Mesodermal cell (in vitro differentiated cells): ENCODE measurements at regions not wholly inside any gene's neighbourhood (a gene's known extent, or its start where the extent isn't known, plus 50 kb on each side); places are given as distances from the start of the nearest gene placed in this dataset.

Experiments used
- H3K27ac ChIP-seq: 2 replicates; pipeline ENCODE4 v1.7.0; 2013; ENCODE audit warnings: mild to moderate bottlenecking, low read depth, low read length, moderate library complexity; ENCODE audit not compliant: severe bottlenecking
- H3K36me3 ChIP-seq: 2 replicates; pipeline ENCODE4 v1.7.1; 2013; ENCODE audit warnings: mild to moderate bottlenecking, low read length, moderate library complexity; ENCODE audit not compliant: control insufficient read depth, insufficient read depth
- H3K4me1 ChIP-seq: one replicate; pipeline ENCODE4 v1.7.1; 2013; ENCODE audit warnings: mild to moderate bottlenecking, low read length; ENCODE audit not compliant: insufficient read depth, control insufficient read depth, poor library complexity, severe bottlenecking
- H3K4me3 ChIP-seq: 2 replicates; pipeline ENCODE4 v1.7.0; 2013; ENCODE audit warnings: low read length, control low read depth, mild to moderate bottlenecking; ENCODE audit not compliant: insufficient read depth, poor library complexity, severe bottlenecking; ENCODE audit errors: extremely low read depth
- H3K9me3 ChIP-seq: 2 replicates; pipeline ENCODE4 v1.7.1; 2013; ENCODE audit warnings: mild to moderate bottlenecking, low read length, moderate library complexity; ENCODE audit not compliant: control insufficient read depth
- WGBS, 2 experiments: methylation state at CpG; one replicate each; pipeline ENCODE4 v1.1.5; 2013; ENCODE audit warnings: missing lambda C conversion rate in 2 of 2; ENCODE audit not compliant: insufficient coverage in 2 of 2; 5-methylcytosine and 5-hydroxymethylcytosine counted together

- Histone ChIP-seq H3K4me1 (no peaks in the 10 kb centered on the region), H3K4me3 (no peak overlapping the region), H3K9me3 (no peaks in the 10 kb centered on the region), H3K36me3 (no peaks in the 10 kb centered on the region), H3K27ac (no peak overlapping the region)
- WGBS, 2 experiments: 56 to 75% methylated on average over 1 of the region's 1 CpG
These were observed 469.8 kb upstream of the ACVR2A start for GRCh38 chr2:147375073-147375472.

- Histone ChIP-seq H3K9me3 (no peaks in the 10 kb centered on the region), H3K4me3 (no peak overlapping the region), H3K36me3 (no peaks in the 10 kb centered on the region), H3K27ac (no peak overlapping the region), H3K4me1 (no peaks in the 10 kb centered on the region)
These were observed 470.4 kb upstream of the ACVR2A start for GRCh38 chr2:147374423-147374811.

- Histone ChIP-seq H3K4me1 (no peaks in the 10 kb centered on the region), H3K9me3 (no peaks in the 10 kb centered on the region), H3K4me3 (no peak overlapping the region), H3K36me3 (no peaks in the 10 kb centered on the region), H3K27ac (no peak overlapping the region)
- WGBS, 2 experiments: 94 to 100% methylated on average over 2 of the region's 3 CpGs
These were observed 470.9 kb upstream of the ACVR2A start for GRCh38 chr2:147373800-147374422.

- no peak overlapping the region for H3K4me3 ChIP-seq
- H3K27ac ChIP-seq: no peak overlapping the region
- H3K36me3 ChIP-seq: no peaks in the 10 kb centered on the region
- H3K4me1 ChIP-seq: no peaks in the 10 kb centered on the region
- H3K9me3 ChIP-seq: no peaks in the 10 kb centered on the region
These were observed 476.5 kb upstream of the ACVR2A start for GRCh38 chr2:147368306-147368705.

GRCh38 chr2:147366279-147366678, 478.6 kb upstream of the ACVR2A start:
- H3K4me3 ChIP-seq: no peak overlapping the region
- no peaks in the 10 kb centered on the region for H3K4me1 ChIP-seq
- WGBS, 2 experiments: 85 to 92% methylated on average over 2 to 3 of the region's 6 CpGs
- H3K36me3 ChIP-seq: no peaks in the 10 kb centered on the region
- H3K9me3 ChIP-seq: no peaks in the 10 kb centered on the region
- H3K27ac ChIP-seq: no peak overlapping the region

GRCh38 chr2:147365622-147366021, 479.2 kb upstream of the ACVR2A start:
- Histone ChIP-seq H3K9me3 (no peaks in the 10 kb centered on the region), H3K4me1 (no peaks in the 10 kb centered on the region), H3K27ac (no peak overlapping the region), H3K36me3 (no peaks in the 10 kb centered on the region), H3K4me3 (no peak overlapping the region)
- whole genome bisulfite sequencing, 2 experiments: 67 to 69% methylated on average over 1 to 3 of the region's 4 CpGs

- no peaks in the 10 kb centered on the region for H3K4me1 ChIP-seq
- H3K9me3 ChIP-seq: no peaks in the 10 kb centered on the region
- no peak overlapping the region for H3K27ac ChIP-seq
- WGBS, 2 experiments: 88% methylated on average over 2 of the region's 3 CpGs; no CpG with 5 or more reads in 1 of the 2 experiments
- H3K4me3 ChIP-seq: no peak overlapping the region
- no peaks in the 10 kb centered on the region for H3K36me3 ChIP-seq
These were observed 480.2 kb upstream of the ACVR2A start for GRCh38 chr2:147364597-147364996.

- no peak overlapping the region for H3K27ac ChIP-seq
- no peaks in the 10 kb centered on the region for H3K36me3 ChIP-seq
- H3K4me3 ChIP-seq: no peak overlapping the region
- H3K9me3 ChIP-seq: no peaks in the 10 kb centered on the region
- WGBS, 2 experiments: no CpG with 5 or more reads among the region's 4 CpGs
- no peaks in the 10 kb centered on the region for H3K4me1 ChIP-seq
These were observed 481.6 kb upstream of the ACVR2A start for GRCh38 chr2:147363181-147363580.

GRCh38 chr2:147358375-147358774, 486.5 kb upstream of the ACVR2A start:
- Histone ChIP-seq H3K4me1 (no peaks in the 10 kb centered on the region), H3K36me3 (no peaks in the 10 kb centered on the region), H3K9me3 (no peaks in the 10 kb centered on the region), H3K27ac (no peak overlapping the region), H3K4me3 (no peak overlapping the region)
- whole genome bisulfite sequencing, 2 experiments: 80 to 83% methylated on average over 1 of the region's 1 CpG

GRCh38 chr2:147356157-147356556, 488.7 kb upstream of the ACVR2A start:
- H3K27ac ChIP-seq: no peak overlapping the region
- no peaks in the 10 kb centered on the region for H3K36me3 ChIP-seq
- 90 to 93% methylated on average over 2 to 3 of the region's 4 CpGs for WGBS, 2 experiments
- no peaks in the 10 kb centered on the region for H3K4me1 ChIP-seq
- H3K9me3 ChIP-seq: no peaks in the 10 kb centered on the region
- no peak overlapping the region for H3K4me3 ChIP-seq

- H3K4me1 ChIP-seq: no peaks in the 10 kb centered on the region
- no peak overlapping the region for H3K4me3 ChIP-seq
- no peaks in the 10 kb centered on the region for H3K9me3 ChIP-seq
- no peaks in the 10 kb centered on the region for H3K36me3 ChIP-seq
- H3K27ac ChIP-seq: no peak overlapping the region
- 89 to 95% methylated on average over 3 of the region's 4 CpGs for WGBS, 2 experiments
These were observed 489.1 kb upstream of the ACVR2A start for GRCh38 chr2:147355706-147356105.

GRCh38 chr2:147353072-147353381, 491.8 kb upstream of the ACVR2A start:
- no peak overlapping the region for H3K4me3 ChIP-seq
- no peak overlapping the region for H3K27ac ChIP-seq
- H3K36me3 ChIP-seq: no peaks in the 10 kb centered on the region
- H3K9me3 ChIP-seq: no peaks in the 10 kb centered on the region
- no peaks in the 10 kb centered on the region for H3K4me1 ChIP-seq
